ENCODE measurements at regions not wholly inside any gene's neighbourhood (a gene's known extent, or its start where the extent isn't known, plus 50 kb on each side); places are given as distances from the start of the nearest gene placed in this dataset.

- TF ChIP-seq BACH1 (IDR thresholded peaks at IDR 0.05; ENCODE audit: low read length) (no peak), CTCF (IDR thresholded peaks at IDR 0.05; ENCODE audit: control extremely low read depth in 1 of 3, insufficient read depth in 1 of 3, low read depth in 1 of 3, low read length in 3 of 3) (no peak), EP300 (IDR thresholded peaks at IDR 0.05; ENCODE audit: borderline replicate concordance in 1 of 2, low read depth in 2 of 2, low read length in 2 of 2) (no peak), TAF1 (IDR thresholded peaks at IDR 0.05; ENCODE audit: low read depth, low read length) (no peak), CEBPB (IDR thresholded peaks at IDR 0.05; ENCODE audit: low read depth, low read length) (no peak), ZNF274 (IDR thresholded peaks at IDR 0.05; ENCODE audit: borderline replicate concordance, extremely low read depth, low read length) (no peak), POLR2AphosphoS5 (IDR thresholded peaks at IDR 0.05; ENCODE audit: low read depth, low read length) (no peak)
Measured at GRCh38 chr1:200282497-200283122, 127.2 kb downstream of the ZNF281 start.

All from H1 (cell line).